ENCODE measurements at regions not wholly inside any gene's neighbourhood (a gene's known extent, or its start where the extent isn't known, plus 50 kb on each side); places are given as distances from the start of the nearest gene placed in this dataset.

DNA sequence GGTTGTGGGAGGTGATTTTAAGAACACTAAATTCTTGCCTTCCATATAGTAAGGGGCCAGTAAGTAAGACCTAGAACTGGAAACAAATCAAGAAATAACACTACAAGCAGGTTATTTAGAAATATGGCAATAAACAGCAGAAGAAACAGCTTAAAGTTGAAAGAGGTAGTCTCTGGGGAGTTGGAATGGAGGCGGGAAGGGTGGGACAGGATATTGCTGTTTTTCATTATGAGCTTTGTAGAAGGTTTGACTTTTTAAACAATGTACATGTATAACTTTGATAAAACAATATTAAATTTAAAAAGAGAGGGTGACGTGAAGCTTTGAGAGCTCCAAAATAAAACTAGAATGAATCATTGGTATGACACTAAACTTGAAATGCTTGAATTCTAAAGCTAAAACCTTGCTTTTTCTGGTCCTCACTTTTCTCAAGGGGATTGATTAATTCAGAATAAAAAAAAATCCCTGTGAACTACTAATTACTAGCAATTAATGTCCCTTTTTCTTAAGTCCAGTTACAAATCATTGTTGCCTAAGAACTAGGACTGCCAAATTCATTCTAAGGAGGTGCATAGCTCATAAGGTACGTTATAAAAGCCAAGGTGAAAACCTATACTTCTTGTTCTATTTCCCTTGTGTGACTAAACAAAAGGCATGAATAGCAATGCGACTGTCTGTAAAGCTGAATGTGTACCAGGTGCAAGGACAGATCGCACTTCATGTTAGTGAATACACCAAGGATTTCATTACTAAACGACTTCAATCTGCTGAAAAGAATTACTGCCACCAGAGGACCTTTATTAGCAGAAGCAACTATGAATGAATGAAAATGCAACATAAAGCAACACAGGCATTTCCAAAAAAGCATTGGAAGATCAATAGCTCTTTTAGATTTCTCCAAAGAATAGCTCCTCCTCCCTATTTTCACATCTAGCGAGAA, 177.5 kb downstream of the RBM43 start:
- DNase-seq (ENCODE audit: low spot score), result no peak

DNA sequence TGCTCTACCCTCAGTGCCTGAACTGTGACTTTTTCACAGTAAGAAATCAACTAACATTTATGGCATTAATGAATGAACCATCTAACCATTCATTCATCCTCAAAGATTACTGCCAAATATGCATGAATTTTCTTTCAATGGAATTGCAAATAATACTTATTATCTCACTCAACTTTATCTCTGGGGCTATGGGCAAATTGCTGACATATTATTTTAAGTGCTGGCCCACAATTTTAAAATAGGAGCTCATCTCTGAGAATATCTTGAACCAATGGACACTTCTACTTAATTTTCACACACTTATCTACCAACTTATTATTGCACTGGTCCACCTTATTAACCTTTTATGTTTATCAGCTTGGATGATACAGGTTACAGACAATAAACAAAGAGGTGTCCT, 182.8 kb downstream of the RBM43 start:
- DNase-seq (ENCODE audit: low spot score), result no peak

DNA sequence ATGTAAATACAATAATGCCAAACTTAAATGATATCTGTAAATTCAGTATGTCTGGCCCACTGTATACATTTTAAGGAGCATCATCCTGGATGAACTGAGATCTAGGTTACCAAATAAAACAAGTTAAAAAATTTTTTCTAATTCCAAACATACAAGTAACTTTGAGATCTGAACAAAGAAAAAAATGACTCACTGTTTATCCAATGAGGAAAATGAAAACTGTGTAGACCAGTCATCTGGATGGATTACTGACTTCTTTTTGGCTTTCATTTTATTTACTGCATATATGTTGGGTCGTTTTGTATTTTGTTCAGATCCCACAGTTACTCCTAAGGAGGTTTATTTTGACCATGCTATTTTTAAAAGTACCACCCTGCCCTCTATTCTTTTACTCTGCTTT, 189.8 kb downstream of the RBM43 start:
- DNase-seq (ENCODE audit: low spot score), result no peak

DNA sequence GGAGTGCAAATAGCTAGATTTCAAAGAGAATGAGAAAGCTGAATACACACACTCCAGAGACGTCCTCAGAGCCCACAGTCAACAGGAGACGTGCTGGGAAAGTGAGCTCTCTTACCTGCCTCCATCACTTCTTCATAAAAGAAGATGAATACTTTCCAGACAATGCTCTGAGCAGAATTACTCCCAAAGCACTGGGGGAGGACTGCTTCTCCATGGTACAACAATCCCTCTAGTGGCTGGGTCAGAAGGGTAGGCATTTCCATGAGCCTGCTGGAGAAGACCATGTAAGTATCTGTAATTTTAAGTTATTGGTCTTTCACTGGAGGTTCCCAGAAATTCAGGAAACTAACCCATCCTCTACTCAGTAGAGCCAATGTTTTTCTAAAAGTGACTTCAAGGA, 190.3 kb downstream of the RBM43 start:
- DNase-seq (ENCODE audit: low spot score), result no peak

DNA sequence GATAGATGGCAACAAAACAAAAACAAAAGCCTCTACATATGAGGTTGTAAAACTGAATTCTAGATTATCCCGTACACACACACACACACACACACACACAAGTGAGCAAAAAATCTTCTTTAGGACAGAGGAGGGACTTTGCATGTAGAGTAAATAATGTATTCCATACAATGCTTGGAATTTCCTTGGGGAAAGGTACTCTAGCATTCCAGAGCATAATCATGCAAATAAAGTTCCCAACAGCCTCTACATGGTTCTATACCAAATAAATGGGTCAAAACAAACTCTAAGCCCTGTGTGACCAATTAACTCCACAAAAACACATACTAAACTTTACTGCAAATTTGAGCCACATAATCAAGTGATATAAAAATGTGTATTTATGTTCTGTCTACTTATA, 191.4 kb downstream of the RBM43 start:
- DNase-seq (ENCODE audit: low spot score), result no peak

DNA sequence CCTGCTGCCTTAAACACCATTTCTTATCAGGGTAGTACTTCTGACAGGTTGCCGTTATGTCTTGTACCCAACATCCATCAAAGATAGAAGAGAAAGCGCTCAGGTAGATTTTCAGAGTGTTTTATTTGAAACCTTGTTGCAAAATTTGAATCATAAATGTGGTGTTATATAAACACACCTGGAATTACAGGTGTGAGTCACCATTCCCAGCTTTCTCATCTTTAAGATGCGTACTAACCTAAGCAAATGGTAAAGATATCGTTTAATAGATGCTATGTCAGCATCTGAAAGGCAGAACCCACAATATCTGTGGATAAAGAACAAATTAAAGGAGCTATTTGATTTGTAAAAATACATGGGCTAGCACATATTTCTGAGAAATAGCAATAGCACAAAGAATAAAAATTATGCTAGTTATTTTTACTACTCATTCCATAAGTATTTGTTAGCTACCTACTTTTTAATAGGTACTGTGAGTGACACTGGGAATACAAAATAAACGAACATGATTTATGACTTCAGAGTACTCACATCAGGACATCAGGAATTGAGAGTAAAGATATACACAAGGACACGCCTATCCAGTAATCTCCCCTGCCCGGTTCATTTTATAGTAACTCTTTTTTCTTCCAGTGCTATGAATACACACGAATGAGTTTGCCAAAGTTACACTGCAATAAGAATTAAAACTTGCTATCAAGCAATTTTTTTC, 193.8 kb downstream of the RBM43 start:
- DNase-seq (ENCODE audit: low spot score), result no peak

DNA sequence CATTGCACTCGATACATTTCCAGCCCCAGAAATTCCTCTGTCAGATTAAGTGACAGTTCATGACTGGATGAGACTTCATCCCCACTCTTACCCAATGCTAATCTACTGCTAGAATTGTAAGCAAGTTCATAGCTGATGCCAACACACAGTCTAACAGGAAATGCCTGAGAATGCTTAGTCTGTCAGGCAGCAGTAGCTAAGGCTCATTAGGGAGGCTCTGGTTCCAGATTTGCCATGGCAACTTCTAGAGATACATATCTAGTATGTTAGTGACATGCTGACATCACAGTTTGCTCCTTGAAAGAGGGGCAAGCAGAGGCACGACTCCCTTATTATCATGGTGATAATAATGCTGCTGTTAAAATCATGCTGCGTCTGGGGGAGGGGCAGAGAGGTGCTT, 198.4 kb downstream of the RBM43 start:
- no peak for DNase-seq (ENCODE audit: low spot score)

DNA sequence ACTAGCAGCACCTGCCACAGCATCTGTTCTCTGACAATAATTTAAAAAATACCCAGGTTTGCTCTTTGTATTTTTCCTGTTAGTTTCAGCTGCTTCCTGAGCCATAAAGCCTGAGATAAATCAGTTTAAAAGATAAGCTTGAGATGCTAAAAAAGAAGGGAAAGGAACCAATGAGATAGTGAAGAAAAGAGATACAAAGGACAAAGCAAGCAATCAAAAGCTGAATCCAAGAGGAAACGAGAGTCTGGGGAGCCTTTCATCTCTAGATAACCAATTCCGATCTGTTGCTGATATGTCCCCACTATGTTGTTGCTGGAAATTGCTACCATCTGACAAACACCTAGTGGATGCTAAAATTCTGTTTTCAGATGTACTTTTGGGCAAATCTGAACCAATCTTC, 201.4 kb downstream of the RBM43 start:
- DNase-seq (ENCODE audit: low spot score), result no peak

DNA sequence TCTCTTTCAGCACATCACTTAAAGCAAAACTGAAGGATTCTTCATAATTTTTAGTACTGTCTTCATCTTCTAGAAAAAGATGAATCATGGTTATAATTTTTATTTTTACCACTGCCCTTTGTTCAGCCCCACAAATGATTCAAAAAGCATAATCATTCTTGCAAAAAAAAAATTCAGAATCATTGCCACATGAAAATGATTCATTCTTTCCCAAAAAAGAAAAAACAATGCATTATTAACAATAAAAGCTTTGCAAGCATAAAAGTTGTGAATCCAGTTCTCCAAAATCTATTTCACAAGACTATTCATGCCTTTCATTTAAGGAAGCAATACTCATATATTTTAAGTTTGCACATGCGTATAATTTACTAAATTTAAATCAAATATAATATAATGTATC, 204.8 kb downstream of the RBM43 start:
- no peak for DNase-seq (ENCODE audit: low spot score)

DNA sequence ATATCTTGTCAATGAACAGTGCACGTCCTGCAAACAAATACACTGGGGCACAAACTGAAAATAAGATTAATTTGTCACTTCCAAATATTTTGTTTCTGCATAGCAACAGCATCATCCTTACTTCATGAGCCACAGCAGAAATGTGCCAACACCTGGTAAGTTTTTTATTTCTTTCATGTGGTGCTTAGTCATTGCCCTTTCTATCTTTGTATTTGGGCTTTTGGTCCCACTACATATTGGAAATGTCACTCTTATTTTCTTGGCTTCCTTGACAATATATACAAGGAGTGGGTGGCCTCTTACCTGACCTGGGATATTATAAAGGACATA, 208.0 kb downstream of the RBM43 start:
- no peak for DNase-seq (ENCODE audit: low spot score)

DNA sequence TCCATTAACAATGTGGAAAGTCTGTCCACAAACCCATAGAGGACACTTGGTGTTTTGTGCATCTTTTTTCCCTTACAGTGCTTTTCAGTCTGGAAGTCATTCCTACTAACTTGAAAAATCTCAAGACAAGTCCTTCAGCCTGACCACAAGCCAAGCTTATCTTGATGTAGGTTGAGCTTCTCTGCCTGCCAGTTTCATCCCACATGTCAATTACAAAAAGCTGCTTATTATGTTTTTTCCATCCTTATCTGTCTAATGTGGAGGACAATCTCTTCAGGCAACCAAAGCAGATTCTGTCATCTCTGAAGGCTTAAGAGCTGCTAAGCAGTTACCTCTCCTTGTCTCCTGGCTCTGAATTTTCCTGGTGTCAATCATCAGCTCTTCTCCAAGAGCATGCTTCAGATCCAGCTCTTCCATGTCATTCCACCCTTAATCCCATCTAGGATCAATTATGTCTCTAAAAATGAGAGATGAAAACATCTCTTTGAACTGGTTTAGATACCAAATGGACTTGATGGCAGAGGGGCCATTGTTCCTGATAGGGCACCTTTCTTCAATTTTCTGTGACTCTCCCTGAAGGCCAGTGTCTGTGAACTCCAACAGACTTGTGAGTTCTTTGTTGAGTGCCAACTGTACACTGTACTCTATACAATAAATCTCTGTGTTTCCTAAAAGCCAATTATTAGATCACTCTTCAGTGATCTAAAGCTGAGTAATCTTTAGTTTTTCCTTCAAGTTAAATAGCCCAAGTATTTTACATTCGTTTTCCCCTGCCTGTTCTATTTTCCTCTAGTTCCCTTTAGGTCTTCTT, 208.6 kb downstream of the RBM43 start:
- no peak for DNase-seq (ENCODE audit: low spot score)

DNA sequence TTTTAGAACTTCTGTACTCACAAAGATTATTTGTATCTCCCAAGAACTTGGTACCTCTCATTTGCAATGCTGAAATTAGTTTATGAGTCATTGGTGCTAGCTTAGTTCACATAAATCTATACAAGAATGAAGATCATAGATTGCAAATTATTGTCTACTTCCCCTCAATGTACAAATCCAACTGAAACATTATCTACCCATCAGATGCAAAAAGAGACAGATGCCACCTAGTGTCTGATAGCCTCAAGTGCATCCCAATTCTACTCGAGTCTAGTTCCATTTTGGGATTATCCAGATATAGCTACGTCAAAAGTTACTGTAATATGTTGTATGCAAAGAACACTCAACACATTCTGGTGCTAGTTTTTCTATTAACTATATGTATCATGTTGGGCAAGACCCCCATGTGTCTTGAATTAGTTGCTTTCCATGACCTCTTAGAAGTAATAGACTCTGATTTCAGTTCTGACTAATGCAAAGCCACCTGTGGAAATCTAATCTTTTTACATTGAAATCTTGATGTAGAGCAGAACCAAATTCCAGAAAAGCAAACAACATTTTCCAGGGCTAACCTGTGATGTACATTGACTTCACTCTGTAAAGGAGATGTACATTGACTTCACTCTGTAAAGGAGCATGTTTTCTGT, 210.0 kb downstream of the RBM43 start:
- no peak for DNase-seq (ENCODE audit: low spot score)

DNA sequence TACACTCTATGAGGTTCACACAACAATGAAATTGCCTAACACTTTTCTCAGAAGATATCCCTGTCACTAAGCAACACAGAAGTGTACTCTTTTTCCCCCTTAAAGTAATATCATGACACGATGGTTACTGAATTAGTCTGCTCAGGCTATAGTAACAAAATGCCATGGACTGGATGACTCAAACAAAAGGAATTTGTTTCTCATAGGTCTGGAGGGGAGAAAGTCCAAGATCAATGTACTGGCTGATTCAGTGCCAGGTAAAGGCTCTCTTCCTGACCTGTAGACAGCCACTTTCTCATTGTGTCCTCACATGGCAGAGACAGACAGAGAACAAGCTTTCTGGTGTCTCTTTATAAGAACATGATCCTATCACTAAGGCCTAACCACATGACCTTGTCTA, 211.9 kb downstream of the RBM43 start:
- no peak for DNase-seq (ENCODE audit: low spot score)

DNA sequence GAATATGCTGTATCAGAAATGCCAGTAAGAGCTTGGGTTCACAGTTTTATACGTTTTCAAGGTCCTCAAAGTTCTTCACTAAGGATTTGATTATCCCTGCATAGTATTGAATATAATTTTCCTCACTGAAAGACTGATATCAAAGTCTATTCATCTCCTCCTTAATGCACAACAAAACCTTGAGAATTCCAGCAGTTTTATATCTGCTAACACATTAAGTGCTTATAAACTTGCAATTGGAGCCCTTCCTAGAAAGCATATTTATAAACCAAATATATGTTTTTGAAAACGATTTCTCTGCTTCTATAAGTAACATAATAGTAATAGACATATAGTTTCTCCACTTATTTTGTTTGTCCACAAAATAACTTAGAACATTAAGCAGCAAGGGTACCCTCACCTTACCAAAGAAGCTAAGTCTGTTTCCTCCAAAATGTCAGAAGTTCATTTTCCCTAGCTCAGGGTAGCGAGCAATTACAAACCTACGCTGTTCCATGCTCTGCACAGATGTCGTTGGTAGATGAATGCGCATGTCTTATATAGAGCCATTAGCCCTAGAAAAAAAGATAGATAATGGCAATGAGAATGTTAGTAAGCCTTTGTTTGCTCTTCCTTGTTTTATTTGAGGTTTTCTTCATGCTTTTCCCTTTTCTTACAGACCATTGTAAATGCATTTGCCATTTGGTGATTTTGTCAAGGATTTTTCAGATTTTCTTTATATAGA, 213.2 kb downstream of the RBM43 start:
- DNase-seq (ENCODE audit: low spot score), result no peak

DNA sequence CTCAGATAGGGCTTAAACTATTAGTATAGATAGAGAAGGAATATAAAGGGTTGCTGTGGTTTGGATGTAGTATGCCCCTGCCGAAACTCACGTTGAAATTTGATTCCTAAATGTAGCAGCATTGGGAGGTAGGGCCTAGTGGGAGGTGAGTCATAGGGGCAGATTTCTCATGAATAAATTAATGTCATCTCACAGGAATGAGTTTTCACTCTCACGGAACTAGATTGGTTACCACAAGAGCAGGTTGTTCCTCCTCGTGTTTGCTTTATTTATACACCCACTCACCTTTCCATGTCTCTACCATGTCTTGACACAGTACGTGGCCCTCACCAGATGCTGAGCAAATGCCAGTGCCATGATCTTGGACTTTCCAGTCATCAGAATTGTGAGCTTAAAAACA, 218.2 kb downstream of the RBM43 start:
- DNase-seq (ENCODE audit: low spot score), result no peak

DNA sequence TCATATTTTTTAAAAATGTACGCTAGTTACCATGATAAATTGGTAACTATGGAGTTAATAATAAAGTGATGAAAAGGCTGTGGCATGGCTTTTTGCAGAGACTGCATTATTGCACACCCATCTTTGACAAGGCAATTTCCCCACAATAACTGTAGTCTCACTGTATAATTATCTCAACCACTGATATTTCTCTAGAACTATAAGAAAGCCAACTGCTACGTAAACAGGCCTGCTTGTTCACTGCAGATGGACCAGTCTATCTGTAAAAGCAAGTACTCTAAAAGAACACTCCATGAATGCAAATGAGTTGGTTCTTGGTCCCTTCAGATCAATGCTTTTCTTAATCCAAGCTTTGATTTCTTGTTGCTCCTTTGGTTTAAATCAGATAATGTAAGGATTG, 218.7 kb downstream of the RBM43 start:
- DNase-seq (ENCODE audit: low spot score), result no peak

DNA sequence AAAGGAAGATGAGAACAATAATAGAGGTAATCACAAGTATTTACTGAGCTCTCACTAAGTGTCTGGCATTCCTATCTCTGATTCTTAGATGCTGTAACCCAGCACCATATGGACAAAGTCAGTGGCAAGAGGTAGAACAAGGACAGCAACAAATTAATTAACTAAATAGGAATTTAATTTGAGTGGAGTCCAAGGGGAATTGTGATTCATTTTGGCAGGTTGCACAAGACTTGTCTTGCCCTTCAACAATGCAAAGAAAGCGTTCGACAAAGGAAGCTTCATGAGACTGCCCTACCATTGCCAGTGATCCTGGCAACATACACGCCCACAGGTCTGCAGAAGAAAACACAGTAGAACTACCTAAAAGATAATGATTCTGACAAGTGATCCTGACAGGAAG, 221.6 kb downstream of the RBM43 start:
- no peak for DNase-seq (ENCODE audit: low spot score)

DNA sequence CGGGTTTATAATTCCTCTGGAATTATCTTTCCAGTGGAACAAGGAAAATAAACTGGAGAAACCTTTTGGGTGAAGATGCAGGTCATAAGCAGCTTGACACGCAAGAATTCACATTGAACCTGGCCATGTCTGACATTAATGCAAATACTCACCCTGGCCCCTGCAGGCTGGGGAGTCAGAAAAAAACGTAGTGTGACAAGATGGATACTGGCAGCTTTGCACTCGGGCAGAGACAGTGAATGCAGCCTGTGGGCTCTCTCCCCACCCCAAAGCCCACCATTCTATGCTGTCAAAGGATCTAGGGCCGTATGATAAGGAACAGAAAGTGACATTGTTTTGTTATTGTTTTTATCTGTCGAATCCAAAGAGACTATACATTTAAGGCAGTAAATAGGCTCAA, 223.1 kb downstream of the RBM43 start:
- DNase-seq (ENCODE audit: low spot score), result no peak

DNA sequence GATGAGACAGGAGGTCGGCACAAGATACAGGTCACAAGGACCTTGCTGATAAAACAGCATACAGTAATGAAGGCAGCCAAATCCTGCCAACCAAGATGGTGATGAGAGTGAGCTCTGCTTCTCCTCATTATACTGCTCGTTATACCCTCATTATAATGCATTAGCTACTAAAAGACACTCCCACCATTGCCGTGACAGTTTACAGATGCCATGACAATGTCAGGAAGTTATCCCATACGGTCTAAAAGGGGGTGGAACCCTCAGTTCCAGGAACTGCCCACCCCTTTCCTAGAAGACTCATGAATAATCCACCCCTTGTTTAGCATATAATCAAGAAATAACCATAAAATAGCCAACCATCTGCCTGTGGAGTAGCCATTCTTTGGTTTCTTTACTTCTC, 224.2 kb downstream of the RBM43 start:
- no peak for DNase-seq (ENCODE audit: low spot score)

DNA sequence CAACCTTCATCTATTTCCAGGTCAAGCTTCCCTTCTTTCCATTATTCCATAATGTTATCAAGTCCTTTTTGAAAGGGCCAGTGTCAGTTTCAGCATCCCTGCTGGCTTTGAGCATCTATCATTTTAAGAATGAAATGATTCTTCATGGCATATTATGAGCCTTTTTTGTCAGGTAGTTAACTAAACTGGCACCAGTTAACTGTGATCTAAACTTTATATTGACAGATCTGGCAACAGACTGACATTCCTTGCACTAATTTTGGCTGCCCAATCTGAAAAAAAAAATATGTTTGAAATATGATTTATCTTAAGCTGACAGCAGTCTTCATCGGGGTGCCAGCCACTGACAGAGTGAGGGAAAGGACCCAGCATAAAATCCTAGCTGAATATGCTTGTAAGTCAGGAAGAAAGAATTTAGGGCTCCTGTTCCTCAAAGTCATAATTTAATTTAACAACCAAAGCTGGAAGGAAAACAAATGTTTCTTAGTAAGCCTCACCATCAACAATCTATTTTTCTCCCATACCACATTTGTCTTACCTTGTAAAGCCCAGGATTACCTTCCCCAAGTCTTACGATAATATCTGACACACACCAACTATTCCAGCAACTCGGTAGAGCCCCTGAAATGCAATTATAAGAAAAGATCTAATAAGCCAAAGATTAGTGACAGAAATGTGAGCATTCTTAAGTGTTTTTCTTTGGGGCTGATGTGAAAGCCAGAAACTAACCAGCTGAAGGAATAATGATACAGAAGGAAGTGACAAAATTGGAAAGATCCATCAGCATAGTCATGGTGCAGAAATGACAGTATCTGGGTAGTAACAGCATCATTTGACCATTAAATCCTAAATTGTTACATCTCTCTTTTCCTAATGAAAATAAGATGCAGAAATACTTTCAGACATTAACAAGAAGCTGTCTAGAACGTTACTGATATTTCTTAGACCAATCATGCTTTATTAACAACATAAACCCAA, 228.1 kb downstream of the RBM43 start:
- no peak for DNase-seq (ENCODE audit: low spot score)

All from ureter (tissue), 1 donor.